Stimulated activated CD4-positive, alpha-beta T cell treated with anti-CD3 and anti-CD28 coated beads, TNF-alpha, amount 100 ng/mL, for 24 hours (primary cell): ENCODE measurements at regions not wholly inside any gene's neighbourhood (a gene's known extent, or its start where the extent isn't known, plus 50 kb on each side); places are given as distances from the start of the nearest gene placed in this dataset.
A peak's percentile ranks its signal among the peaks of the same experiment; 100 is the strongest.
"Not testable (repeated sequence)": the region's sequence is repeated elsewhere in the genome, so short reads cannot be mapped to it uniquely, and the experiment has no call there.

Experiments used
- DNase-seq, 3 experiments: peaks; one replicate each; pipeline ENCODE4 v3.0.0-alpha.2; 2020; ENCODE audit warnings: low read depth in 3 of 3

GRCh38 chr20:30295396-30295795 lies 962.1 kb upstream of the DEFB115 start:
- not testable (repeated sequence) for DNase-seq

- DNase-seq, result not testable (repeated sequence)
Measured at GRCh38 chr20:30295967-30296366, 961.5 kb upstream of the DEFB115 start.

- not testable (repeated sequence) for DNase-seq
Measured at GRCh38 chr20:30297878-30298595, 959.4 kb upstream of the DEFB115 start.

GRCh38 chr20:30300220-30300642 lies 957.2 kb upstream of the DEFB115 start:
- not testable (repeated sequence) for DNase-seq

- not testable (repeated sequence) for DNase-seq
Measured at GRCh38 chr20:30302786-30303185, 954.7 kb upstream of the DEFB115 start.

- DNase-seq, result not testable (repeated sequence)
Measured at GRCh38 chr20:30309938-30310337, 947.5 kb upstream of the DEFB115 start.

- not testable (repeated sequence) for DNase-seq
Measured at GRCh38 chr20:30310385-30310784, 947.1 kb upstream of the DEFB115 start.

- not testable (repeated sequence) for DNase-seq
Measured at GRCh38 chr20:30312220-30312619, 945.2 kb upstream of the DEFB115 start.

- DNase-seq, result not testable (repeated sequence)
Measured at GRCh38 chr20:30313660-30314059, 943.8 kb upstream of the DEFB115 start.

GRCh38 chr20:30316063-30316462 lies 941.4 kb upstream of the DEFB115 start:
- DNase-seq, result not testable (repeated sequence)

- not testable (repeated sequence) for DNase-seq
Measured at GRCh38 chr20:30316532-30317299, 940.7 kb upstream of the DEFB115 start.

- not testable (repeated sequence) for DNase-seq
Measured at GRCh38 chr20:30333744-30334143, 923.7 kb upstream of the DEFB115 start.

GRCh38 chr20:30337556-30337955 lies 919.9 kb upstream of the DEFB115 start:
- not testable (repeated sequence) for DNase-seq

- not testable (repeated sequence) for DNase-seq
Measured at GRCh38 chr20:30348932-30349331, 908.5 kb upstream of the DEFB115 start.

GRCh38 chr20:30356854-30357467 lies 900.5 kb upstream of the DEFB115 start:
- DNase-seq, result not testable (repeated sequence)

- DNase-seq, result not testable (repeated sequence)
Measured at GRCh38 chr20:30361756-30362155, 895.7 kb upstream of the DEFB115 start.

- DNase-seq, result not testable (repeated sequence)
Measured at GRCh38 chr20:30376430-30376766, 881.1 kb upstream of the DEFB115 start.

- peak; percentile 80 to 87 (median 82) for DNase-seq
Measured at GRCh38 chr20:30376767-30377658, 880.5 kb upstream of the DEFB115 start.

- not testable (repeated sequence) for DNase-seq
Measured at GRCh38 chr20:30378317-30378716, 879.1 kb upstream of the DEFB115 start.

- not testable (repeated sequence) for DNase-seq
Measured at GRCh38 chr20:30378721-30379120, 878.7 kb upstream of the DEFB115 start.

GRCh38 chr20:30384841-30385240 lies 872.6 kb upstream of the DEFB115 start:
- DNase-seq, result not testable (repeated sequence)
